ENCODE measurements at regions not wholly inside any gene's neighbourhood (a gene's known extent, or its start where the extent isn't known, plus 50 kb on each side); places are given as distances from the start of the nearest gene placed in this dataset.

- ATAC-seq: no peak
Measured at GRCh38 chr5:86152988-86153560, 464.7 kb upstream of the COX7C start.

GRCh38 chr5:86155796-86156195, 461.9 kb upstream of the COX7C start:
- H3K36me3 ChIP-seq: no peaks in the 10 kb centered on the region
- H3K4me1 ChIP-seq: no peaks in the 10 kb centered on the region
- no peak overlapping the region for H3K4me3 ChIP-seq
- DNase-seq (no peak), ATAC-seq (no peak)
- no peaks in the 10 kb centered on the region for H3K27me3 ChIP-seq
- H3K9me3 ChIP-seq: no peaks in the 10 kb centered on the region
- no peak for TF ChIP-seq CTCF (IDR thresholded peaks at IDR 0.05)
- no peak overlapping the region for H3K27ac ChIP-seq
- intact Hi-C loops (cut with DNase I): no loop called here

More at GRCh38 chr5:86152988-86153560, 464.7 kb upstream of the COX7C start:
- no peak for TF ChIP-seq CTCF (IDR thresholded peaks at IDR 0.05)
- Histone ChIP-seq H3K4me3 (no peak overlapping the region), H3K9me3 (no peaks in the 10 kb centered on the region), H3K27ac (no peak overlapping the region), H3K4me1 (no peaks in the 10 kb centered on the region), H3K27me3 (no peaks in the 10 kb centered on the region), H3K36me3 (no peaks in the 10 kb centered on the region)
- intact Hi-C loops (cut with DNase I): no loop called here
- no peak for DNase-seq

- H3K9me3 ChIP-seq: no peaks in the 10 kb centered on the region
- TF ChIP-seq CTCF (IDR thresholded peaks at IDR 0.05): no peak
- no peaks in the 10 kb centered on the region for H3K36me3 ChIP-seq
- H3K4me3 ChIP-seq: no peak overlapping the region
- no peak overlapping the region for H3K27ac ChIP-seq
- DNase-seq (no peak), ATAC-seq (no peak)
- no peaks in the 10 kb centered on the region for H3K27me3 ChIP-seq
- H3K4me1 ChIP-seq: no peaks in the 10 kb centered on the region
- intact Hi-C loops (cut with DNase I): no loop called here
Measured at GRCh38 chr5:86170194-86170593, 447.5 kb upstream of the COX7C start.

GRCh38 chr5:86175224-86175623, 442.5 kb upstream of the COX7C start:
- ATAC-seq: no peak
- no peaks in the 10 kb centered on the region for H3K4me1 ChIP-seq
- no peaks in the 10 kb centered on the region for H3K36me3 ChIP-seq
- DNase-seq: no peak
- no peak overlapping the region for H3K27ac ChIP-seq
- no peak overlapping the region for H3K4me3 ChIP-seq
- H3K9me3 ChIP-seq: no peaks in the 10 kb centered on the region
- TF ChIP-seq CTCF (IDR thresholded peaks at IDR 0.05): no peak
- no peaks in the 10 kb centered on the region for H3K27me3 ChIP-seq
- intact Hi-C loops (cut with DNase I): no loop called here

GRCh38 chr5:86199287-86199686, 418.5 kb upstream of the COX7C start:
- no peaks in the 10 kb centered on the region for H3K9me3 ChIP-seq
- DNase-seq (no peak), ATAC-seq (no peak)
- H3K4me3 ChIP-seq: no peak overlapping the region
- H3K4me1 ChIP-seq: no peaks in the 10 kb centered on the region
- H3K27ac ChIP-seq: no peak overlapping the region
- no peaks in the 10 kb centered on the region for H3K36me3 ChIP-seq
- H3K27me3 ChIP-seq: no peaks in the 10 kb centered on the region
- intact Hi-C loops (cut with DNase I): no loop called here
- no peak for TF ChIP-seq CTCF (IDR thresholded peaks at IDR 0.05)

DNA sequence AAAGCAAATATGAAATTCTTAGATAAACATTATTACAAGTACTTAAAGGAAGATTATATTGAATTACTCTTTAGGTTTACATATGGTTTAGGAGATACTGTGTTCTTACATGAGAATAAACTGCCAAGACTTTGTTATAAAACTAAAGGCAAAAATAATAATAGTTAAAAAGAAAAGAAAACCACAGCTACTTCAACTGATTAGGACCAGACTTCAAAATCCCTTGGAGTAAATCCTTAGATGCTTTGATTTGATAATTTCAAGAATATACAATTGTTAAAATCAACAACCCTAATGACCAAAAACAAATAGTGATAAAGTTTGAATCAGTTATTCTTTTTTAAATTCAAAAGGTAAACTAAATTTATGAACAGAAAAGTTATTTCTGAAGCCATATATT, 389.6 kb upstream of the COX7C start:
- H3K36me3 ChIP-seq: no peaks in the 10 kb centered on the region
- TF ChIP-seq CTCF (IDR thresholded peaks at IDR 0.05): no peak

More for the DNA sequence above, 389.6 kb upstream of the COX7C start:
- no peak overlapping the region for H3K4me3 ChIP-seq
- DNase-seq: no peak
- H3K27me3 ChIP-seq: no peaks in the 10 kb centered on the region
- no peaks in the 10 kb centered on the region for H3K4me1 ChIP-seq
- no peak for ATAC-seq
- intact Hi-C loops (cut with DNase I): no loop called here
- no peaks in the 10 kb centered on the region for H3K9me3 ChIP-seq
- H3K27ac ChIP-seq: no peak overlapping the region
